H9 (cell line): ENCODE measurements at regions not wholly inside any gene's neighbourhood (a gene's known extent, or its start where the extent isn't known, plus 50 kb on each side); places are given as distances from the start of the nearest gene placed in this dataset.

Source experiments
- DNase-seq: peaks from one replicate; pipeline ENCODE4 v3.0.0-alpha.2; 2017
- H2AFZ ChIP-seq: one replicate; pipeline ENCODE4 v1.6.1; 2013; ENCODE audit warnings: mild to moderate bottlenecking, low read length, control low read depth, moderate library complexity
- H2AK5ac ChIP-seq: 2 replicates; pipeline ENCODE4 v1.6.1; 2013; ENCODE audit warnings: low read length, control low read depth, mixed read lengths; ENCODE audit not compliant: insufficient read length
- H2BK120ac ChIP-seq: one replicate; pipeline ENCODE4 v1.6.1; 2013; ENCODE audit warnings: low read depth, mild to moderate bottlenecking, low read length, control low read depth, inconsistent platforms; ENCODE audit not compliant: poor library complexity, severe bottlenecking
- H2BK12ac ChIP-seq: 2 replicates; pipeline ENCODE4 v1.6.1; 2013; ENCODE audit warnings: low read length, control low read depth, mixed read lengths, low read depth; ENCODE audit not compliant: insufficient read length
- H2BK15ac ChIP-seq: 2 replicates; pipeline ENCODE4 v1.6.1; 2013; ENCODE audit warnings: low read depth, low read length, control low read depth
- H2BK20ac ChIP-seq: one replicate; pipeline ENCODE4 v1.6.1; 2013; ENCODE audit warnings: low read depth, mild to moderate bottlenecking, low read length, control low read depth, inconsistent platforms; ENCODE audit not compliant: poor library complexity, severe bottlenecking
- H2BK5ac ChIP-seq: 2 replicates; pipeline ENCODE4 v1.6.1; 2013; ENCODE audit warnings: low read length, control low read depth, mixed read lengths; ENCODE audit not compliant: insufficient read length
- H3K14ac ChIP-seq: 2 replicates; pipeline ENCODE4 v1.6.1; 2013; ENCODE audit warnings: low read length, control low read depth; ENCODE audit not compliant: insufficient read depth
- H3K18ac ChIP-seq: 2 replicates; pipeline ENCODE4 v1.6.1; 2013; ENCODE audit warnings: low read depth, mild to moderate bottlenecking, mixed read lengths, low read length, control low read depth; ENCODE audit not compliant: insufficient read length
- H3K23ac ChIP-seq: 2 replicates; pipeline ENCODE4 v1.6.1; 2013; ENCODE audit warnings: low read length, control low read depth, mixed read lengths, low read depth; ENCODE audit not compliant: insufficient read length
- H3K23me2 ChIP-seq: 2 replicates; pipeline ENCODE4 v1.6.1; 2013; ENCODE audit warnings: low read depth, mild to moderate bottlenecking, mixed read lengths, low read length, control low read depth; ENCODE audit not compliant: insufficient read length, poor library complexity, severe bottlenecking
- H3K27ac ChIP-seq: 2 replicates; pipeline ENCODE4 v1.5.1; 2013; ENCODE audit warnings: low read length, control low read depth, mixed read lengths, low read depth; ENCODE audit not compliant: insufficient read length
- H3K27me3 ChIP-seq: 2 replicates; pipeline ENCODE4 v1.6.1; 2013; ENCODE audit warnings: low read length, control low read depth, inconsistent platforms; ENCODE audit not compliant: insufficient read depth
- H3K4ac ChIP-seq: 2 replicates; pipeline ENCODE4 v1.6.1; 2013; ENCODE audit warnings: low read depth, mild to moderate bottlenecking, control low read depth, inconsistent platforms, low read length, moderate library complexity
- H3K4me1 ChIP-seq: 2 replicates; pipeline ENCODE4 v1.6.1; 2013; ENCODE audit warnings: low read length, control low read depth, inconsistent platforms; ENCODE audit not compliant: insufficient read depth
- H3K4me2 ChIP-seq: 2 replicates; pipeline ENCODE4 v1.6.1; 2013; ENCODE audit warnings: low read length, control low read depth, mixed read lengths; ENCODE audit not compliant: insufficient read length, insufficient read depth
- H3K56ac ChIP-seq: 2 replicates; pipeline ENCODE4 v1.6.1; 2013; ENCODE audit warnings: low read depth, mild to moderate bottlenecking, mixed read lengths, low read length, control low read depth; ENCODE audit not compliant: insufficient read length
- H3K79me1 ChIP-seq: 2 replicates; pipeline ENCODE4 v1.6.1; 2013; ENCODE audit warnings: low read depth, mild to moderate bottlenecking, moderate library complexity, low read length, control low read depth, inconsistent platforms; ENCODE audit not compliant: insufficient read depth, poor library complexity, severe bottlenecking
- H3K79me2 ChIP-seq: 2 replicates; pipeline ENCODE4 v1.6.1; 2013; ENCODE audit warnings: low read length, control low read depth, inconsistent platforms; ENCODE audit not compliant: insufficient read depth
- H3K9ac ChIP-seq: 2 replicates; pipeline ENCODE4 v1.6.1; 2013; ENCODE audit warnings: low read length, control low read depth, mixed read lengths; ENCODE audit not compliant: insufficient read length; ENCODE audit errors: extremely low read depth
- H3K9me3 ChIP-seq: one replicate; pipeline ENCODE4 v1.6.1; 2013; ENCODE audit warnings: low read depth, low read length, inconsistent platforms; ENCODE audit not compliant: control insufficient read depth
- H3T11ph ChIP-seq: one replicate; pipeline ENCODE4 v1.6.1; 2013; ENCODE audit warnings: mild to moderate bottlenecking, low read length, control low read depth, inconsistent platforms
- H4K20me1 ChIP-seq: one replicate; pipeline ENCODE4 v1.6.1; 2013; ENCODE audit not compliant: control insufficient read depth, insufficient read length, insufficient read depth
- H4K5ac ChIP-seq: 2 replicates; pipeline ENCODE4 v1.6.1; 2013; ENCODE audit warnings: low read depth, mild to moderate bottlenecking, mixed read lengths, low read length, control low read depth; ENCODE audit not compliant: insufficient read length
- H4K8ac ChIP-seq: replicated peaks from 2 replicates; pipeline ENCODE4 v1.6.1; 2013; ENCODE audit warnings: low read length, control low read depth, mixed read lengths, low read depth; ENCODE audit not compliant: insufficient read length
- H4K91ac ChIP-seq: 2 replicates; pipeline ENCODE4 v1.6.1; 2013; ENCODE audit warnings: low read depth, mild to moderate bottlenecking, moderate library complexity, mixed read lengths, low read length, control low read depth; ENCODE audit not compliant: insufficient read length
- H3K27ac Mint-ChIP-seq, 3 experiments: 2 replicates in 2 of 3; 3 replicates in 1 of 3; pipeline ENCODE4 v1.8.0; 2020 to 2021; ENCODE audit warnings: mixed read lengths in 3 of 3, mild to moderate bottlenecking in 1 of 3, moderate library complexity in 1 of 3
- H3K27me3 Mint-ChIP-seq: 2 replicates; pipeline ENCODE4 v1.8.0; 2021; ENCODE audit warnings: low read depth, mild to moderate bottlenecking, moderate library complexity, mixed read lengths
- H3K36me3 Mint-ChIP-seq, 3 experiments: 2 replicates in 2 of 3; 3 replicates in 1 of 3; pipeline ENCODE4 v1.8.0; 2020 to 2021; ENCODE audit warnings: low read depth in 3 of 3, mixed read lengths in 3 of 3; ENCODE audit not compliant: insufficient read depth in 1 of 3
- H3K4me1 Mint-ChIP-seq, 2 experiments: 2 replicates each; pipeline ENCODE4 v1.8.0; 2020; ENCODE audit warnings: mixed read lengths in 2 of 2
- H3K4me3 Mint-ChIP-seq, 2 experiments: 2 replicates in 1 of 2; 3 replicates in 1 of 2; pipeline ENCODE4 v1.8.0; 2020 to 2021; ENCODE audit warnings: mild to moderate bottlenecking in 2 of 2, mixed read lengths in 2 of 2, moderate library complexity in 1 of 2
- H3K9me3 Mint-ChIP-seq, 2 experiments: 2 replicates in 1 of 2; 3 replicates in 1 of 2; pipeline ENCODE4 v1.8.0; 2020; ENCODE audit warnings: mild to moderate bottlenecking in 2 of 2, mixed read lengths in 2 of 2, moderate library complexity in 1 of 2
- TF ChIP-seq, protein P1 (sequence below): fragments of 200-600 bp; sonication (generic); conservative IDR thresholded peaks from 3 replicates; pipeline ENCODE4 v1.8.0; 2021; ENCODE audit warnings: antibody characterized with exemption, mild to moderate bottlenecking

DNA sequence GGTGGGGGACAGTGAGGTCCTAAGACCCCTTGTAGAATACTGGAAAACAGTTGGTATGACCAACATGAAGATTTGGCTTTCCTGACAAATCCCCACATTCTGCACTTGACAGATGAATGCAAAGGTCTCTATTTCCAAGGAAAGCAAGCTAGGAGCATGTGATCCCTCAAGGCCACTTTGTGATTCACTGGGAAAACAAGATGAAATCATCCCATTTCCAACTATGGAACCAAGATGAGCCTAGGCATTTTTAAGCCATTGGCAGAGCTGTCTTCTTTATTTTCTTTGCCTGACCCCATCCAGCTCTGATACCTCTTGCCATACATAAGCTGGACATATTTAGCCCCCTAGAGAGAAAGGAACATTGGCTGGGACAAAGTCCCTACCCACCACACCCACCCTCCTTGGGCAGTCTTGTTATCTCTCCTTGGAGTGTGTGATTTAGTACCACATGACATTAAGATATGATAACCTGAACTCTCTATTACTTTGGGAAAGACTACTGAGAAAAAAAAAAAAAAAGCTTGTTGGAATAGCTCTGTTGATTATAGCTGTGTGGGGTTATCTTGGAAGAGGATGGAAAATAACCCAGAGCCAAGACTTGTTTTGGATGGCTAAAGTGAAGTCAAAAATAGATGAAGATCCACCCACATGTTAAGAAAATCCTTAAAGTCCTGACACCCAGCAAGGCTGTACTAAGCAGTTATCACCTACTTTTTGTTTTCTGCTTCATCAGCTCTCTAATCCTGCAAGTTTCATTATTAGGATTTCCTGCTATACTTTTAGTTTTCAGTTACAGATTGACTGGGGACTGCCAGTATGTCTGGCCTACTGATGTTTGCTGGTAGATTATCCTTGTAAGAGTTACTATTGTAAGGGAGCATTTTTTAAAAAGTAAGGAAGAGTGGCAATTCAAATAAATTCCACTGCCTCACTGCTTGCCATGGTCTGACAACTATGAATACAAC lies 90.1 kb upstream of the PREP start:
- Histone ChIP-seq H3K9me3 (no peaks in the 10 kb centered on the region), H3T11ph (no peak overlapping the region), H3K23me2 (no peaks in the 10 kb centered on the region), H3K4me1 (peaks cover 8% of the 10 kb centered on the region; the same call in 1 of the 2 replicates), H2BK5ac (no peak overlapping the region), H3K79me2 (no peaks in the 10 kb centered on the region), H2AK5ac (no peak overlapping the region), H2BK15ac (no peak overlapping the region), H3K4ac (no peak overlapping the region), H4K8ac (no peak overlapping the region), H3K14ac (no peak overlapping the region), H2BK120ac (no peak overlapping the region), H3K23ac (no peak overlapping the region), H3K9ac (no peak overlapping the region), H3K4me2 (no peak overlapping the region), H3K27ac (no peak overlapping the region), H4K5ac (no peak overlapping the region), H3K18ac (no peak overlapping the region), H4K91ac (no peak overlapping the region), H3K79me1 (no peaks in the 10 kb centered on the region), H2BK20ac (no peak overlapping the region), H4K20me1 (no peaks in the 10 kb centered on the region), H2AFZ (no peak overlapping the region), H3K27me3 (no peaks in the 10 kb centered on the region), H2BK12ac (no peak overlapping the region), H3K56ac (no peak overlapping the region)
- no peak overlapping the region; a peak in 1 of 7 replicates for H3K27ac Mint-ChIP-seq
- no peaks in the 10 kb centered on the region for H3K36me3 Mint-ChIP-seq
- no peak for DNase-seq
- H3K4me1 Mint-ChIP-seq, result peaks cover 24 to 25% of the 10 kb centered on the region in 2 experiments
- H3K4me3 Mint-ChIP-seq, result no peak overlapping the region
- TF ChIP-seq, protein P1, sequence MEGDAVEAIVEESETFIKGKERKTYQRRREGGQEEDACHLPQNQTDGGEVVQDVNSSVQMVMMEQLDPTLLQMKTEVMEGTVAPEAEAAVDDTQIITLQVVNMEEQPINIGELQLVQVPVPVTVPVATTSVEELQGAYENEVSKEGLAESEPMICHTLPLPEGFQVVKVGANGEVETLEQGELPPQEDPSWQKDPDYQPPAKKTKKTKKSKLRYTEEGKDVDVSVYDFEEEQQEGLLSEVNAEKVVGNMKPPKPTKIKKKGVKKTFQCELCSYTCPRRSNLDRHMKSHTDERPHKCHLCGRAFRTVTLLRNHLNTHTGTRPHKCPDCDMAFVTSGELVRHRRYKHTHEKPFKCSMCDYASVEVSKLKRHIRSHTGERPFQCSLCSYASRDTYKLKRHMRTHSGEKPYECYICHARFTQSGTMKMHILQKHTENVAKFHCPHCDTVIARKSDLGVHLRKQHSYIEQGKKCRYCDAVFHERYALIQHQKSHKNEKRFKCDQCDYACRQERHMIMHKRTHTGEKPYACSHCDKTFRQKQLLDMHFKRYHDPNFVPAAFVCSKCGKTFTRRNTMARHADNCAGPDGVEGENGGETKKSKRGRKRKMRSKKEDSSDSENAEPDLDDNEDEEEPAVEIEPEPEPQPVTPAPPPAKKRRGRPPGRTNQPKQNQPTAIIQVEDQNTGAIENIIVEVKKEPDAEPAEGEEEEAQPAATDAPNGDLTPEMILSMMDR, result no peak
- no peaks in the 10 kb centered on the region for H3K27me3 Mint-ChIP-seq
- H3K9me3 Mint-ChIP-seq, result no peaks in the 10 kb centered on the region
